ENCODE measurements at regions not wholly inside any gene's neighbourhood (a gene's known extent, or its start where the extent isn't known, plus 50 kb on each side); places are given as distances from the start of the nearest gene placed in this dataset.

DNA sequence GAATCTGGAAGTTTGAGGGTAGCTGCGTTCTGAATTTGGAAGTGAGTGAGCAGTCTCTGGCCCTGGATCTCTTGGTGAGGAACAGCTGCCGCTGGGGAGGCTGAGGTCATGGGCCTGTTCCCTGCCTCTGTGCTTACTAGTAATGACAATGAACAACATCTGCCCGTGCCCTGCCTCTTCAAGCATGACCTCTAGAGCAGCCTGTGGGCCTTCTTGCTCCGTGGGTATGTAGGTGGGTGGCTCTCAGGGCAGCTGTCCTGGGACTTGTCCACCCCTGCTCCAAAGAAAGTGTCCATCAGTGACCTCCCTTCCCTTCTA is 186.2 kb downstream of the CXCL12 start:
- DNase-seq (ENCODE audit: low read depth in 3 of 3), result no peak

DNA sequence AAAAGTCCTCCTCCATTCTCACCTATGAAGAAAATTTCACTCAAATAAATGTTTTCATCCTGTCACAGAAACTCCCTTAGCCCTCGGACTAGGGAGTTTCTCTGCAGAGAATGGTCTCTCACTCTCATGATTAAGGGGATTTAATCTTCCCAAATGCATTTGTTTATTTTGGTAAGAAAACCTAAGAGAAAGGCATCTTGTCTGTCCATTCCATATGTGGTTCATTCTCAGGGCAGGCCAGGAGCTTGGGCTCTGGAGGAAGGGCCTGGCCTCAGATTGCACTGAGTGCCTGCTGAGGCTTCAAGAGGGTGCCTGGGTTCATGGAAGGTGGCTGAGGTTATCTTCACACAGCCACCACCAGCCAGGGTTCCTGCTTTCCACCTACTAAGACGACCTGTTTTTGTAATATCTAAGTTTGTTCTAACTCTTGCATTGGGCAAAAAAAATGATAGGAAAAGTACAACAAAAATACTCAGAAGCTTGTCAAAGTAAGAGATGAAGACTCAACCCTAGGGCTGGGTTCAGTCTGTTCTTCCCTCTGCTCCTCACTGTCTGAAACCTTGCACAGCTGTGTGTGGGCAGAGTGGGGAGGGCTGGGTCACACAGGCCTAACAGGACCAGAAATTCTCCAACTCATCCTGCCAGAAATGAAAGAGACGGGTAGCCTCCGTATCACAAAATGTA is 186.7 kb downstream of the CXCL12 start:
- no peak for DNase-seq (ENCODE audit: low read depth in 3 of 3)

DNA sequence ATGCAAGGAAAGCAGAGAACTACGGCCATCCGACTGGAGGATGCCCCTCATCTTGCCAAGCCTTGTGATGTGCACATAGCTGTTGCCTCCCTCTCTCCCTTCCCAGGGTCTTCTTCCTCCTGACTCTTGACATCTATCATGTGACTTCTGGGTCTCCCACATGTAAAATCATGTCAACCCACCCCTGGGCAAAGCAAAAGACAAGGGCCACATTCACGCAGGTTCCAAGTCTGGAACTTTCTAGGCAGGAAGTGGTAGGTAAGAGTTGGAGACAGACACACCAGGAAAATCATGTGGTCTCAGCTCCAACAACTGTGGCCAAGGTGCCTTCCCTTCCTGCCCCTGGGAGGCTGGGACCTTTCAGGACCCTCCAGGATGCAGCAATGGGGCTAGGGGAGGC is 187.3 kb downstream of the CXCL12 start:
- no peak for DNase-seq (ENCODE audit: low read depth in 3 of 3)

DNA sequence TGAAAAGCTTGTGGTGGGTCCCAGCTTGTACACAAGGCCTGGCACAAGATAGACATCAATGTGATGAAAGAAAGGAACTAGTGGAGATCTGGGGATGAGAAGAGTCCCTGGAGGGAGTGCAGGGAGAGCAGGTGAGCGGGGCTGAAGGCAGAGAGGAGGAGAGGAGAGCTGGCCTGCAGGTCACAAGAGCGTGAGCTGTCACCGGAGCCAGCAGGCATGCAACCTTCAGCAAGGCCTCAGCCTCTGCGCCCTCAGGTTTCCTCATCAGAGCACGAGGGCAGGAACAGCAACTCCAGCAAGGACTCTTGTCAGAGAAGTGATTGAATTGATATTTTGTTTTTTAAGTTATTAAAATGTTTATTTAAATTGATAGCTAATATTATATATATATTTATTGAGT is 188.6 kb downstream of the CXCL12 start:
- no peak for DNase-seq (ENCODE audit: low read depth in 3 of 3)

DNA sequence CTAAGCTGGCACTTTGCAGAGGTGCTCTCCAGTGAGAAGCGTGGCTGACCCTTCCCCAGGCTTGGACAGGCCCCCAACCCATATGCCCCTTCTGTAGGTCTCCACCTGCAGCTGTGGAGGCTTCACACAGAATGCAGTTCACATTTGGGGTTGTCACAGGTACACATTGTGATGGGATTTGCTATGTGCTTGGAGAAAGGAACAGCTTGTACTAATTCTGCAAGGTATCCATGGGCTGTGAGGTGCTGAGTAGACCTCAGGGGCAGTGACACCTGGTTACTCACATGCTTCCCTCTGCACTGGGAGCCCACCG is 188.9 kb downstream of the CXCL12 start:
- DNase-seq (ENCODE audit: low read depth in 3 of 3), result no peak

DNA sequence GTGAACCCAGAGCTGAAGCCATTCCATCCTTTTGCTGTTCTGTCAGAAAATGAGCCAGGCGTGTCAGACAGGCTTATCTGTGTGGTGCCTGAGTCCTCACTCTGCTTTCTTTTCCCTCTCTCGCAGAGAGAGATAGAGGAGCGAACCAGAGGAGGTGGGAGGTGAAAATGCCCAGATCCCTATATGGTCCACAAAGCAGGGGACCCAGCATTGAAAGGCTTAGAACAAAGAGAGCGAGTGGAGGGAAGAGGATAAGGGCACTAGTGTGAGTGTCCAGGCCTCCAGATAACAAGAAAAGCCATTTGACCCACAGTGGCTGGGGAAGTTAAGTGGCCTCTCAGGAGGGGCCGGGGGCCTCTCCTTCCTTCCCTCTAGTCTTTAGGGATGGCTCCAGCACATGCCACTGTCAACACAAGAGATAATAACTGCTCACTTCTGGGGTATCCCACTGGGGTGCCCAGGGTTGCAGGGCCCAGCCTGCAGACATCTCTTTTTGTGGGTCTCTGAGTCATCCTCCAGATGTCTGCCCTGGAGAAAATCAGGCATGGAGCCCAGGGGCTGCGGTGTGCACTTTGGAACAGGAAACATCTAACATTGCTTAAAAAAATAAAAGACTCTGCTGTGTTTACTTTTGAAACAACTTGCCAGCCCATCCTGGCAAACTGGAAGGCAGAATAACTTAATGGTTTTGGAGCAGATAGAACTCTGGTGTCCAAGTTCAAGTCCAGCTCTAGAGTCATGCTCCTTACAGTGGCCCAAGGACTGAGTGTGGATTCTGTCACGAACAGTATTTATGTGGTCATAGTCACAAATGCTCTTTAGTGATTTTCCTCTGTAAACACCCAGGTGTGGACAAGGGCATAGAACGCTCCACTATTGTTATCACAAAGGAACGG is 189.5 kb downstream of the CXCL12 start:
- no peak for DNase-seq (ENCODE audit: low read depth in 3 of 3)

DNA sequence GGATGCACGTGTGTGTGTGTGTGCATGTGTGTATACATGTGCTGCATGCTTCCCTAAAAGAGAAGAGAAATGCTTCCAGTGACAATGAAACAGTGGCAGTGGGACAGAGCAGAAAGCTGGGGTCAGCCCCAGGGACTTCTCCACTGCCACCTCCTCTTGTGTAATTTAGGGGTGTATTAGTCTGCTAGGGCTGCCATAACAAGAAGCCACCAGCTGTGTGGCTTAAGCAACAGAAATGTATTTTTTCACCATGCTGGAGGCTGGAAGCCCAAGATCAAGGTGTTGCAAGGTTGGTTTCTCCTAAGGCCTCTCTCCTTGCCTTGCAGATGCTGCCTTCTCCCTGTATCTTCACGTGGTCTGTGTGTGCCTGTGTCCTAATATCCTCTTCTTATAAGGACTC is 190.5 kb downstream of the CXCL12 start:
- DNase-seq (ENCODE audit: low read depth in 3 of 3), result no peak

DNA sequence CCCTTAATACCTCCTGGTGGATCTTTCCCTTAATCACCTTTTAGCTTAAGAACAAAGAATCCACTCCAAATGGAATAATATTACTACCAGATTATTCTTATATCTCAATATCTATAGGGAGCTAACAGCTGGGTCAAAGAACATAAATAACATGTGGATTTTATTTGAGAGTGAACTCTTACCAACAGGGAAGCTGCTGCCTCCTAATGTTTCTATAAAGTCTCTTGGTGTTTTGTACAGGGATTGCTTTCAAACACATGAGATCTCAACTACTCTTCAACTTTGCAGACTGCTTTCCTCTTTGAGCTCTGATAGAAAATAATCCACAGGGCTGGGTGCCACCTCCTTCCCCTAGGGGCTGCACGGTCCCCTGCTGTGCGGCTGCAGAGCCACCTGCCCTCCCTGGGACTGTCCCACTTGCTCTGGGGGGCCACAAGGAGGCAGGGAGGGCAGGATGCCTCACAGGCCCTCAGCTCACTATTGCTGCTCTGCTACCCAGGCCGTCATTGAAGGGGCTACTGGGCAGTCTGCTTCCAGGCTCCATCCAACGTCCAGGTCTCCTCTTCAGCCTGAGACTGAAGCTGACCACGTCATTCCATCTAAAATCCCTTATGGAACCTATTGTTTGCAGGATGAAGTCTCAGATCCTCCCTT is 191.2 kb downstream of the CXCL12 start:
- no peak for DNase-seq (ENCODE audit: low read depth in 3 of 3)

DNA sequence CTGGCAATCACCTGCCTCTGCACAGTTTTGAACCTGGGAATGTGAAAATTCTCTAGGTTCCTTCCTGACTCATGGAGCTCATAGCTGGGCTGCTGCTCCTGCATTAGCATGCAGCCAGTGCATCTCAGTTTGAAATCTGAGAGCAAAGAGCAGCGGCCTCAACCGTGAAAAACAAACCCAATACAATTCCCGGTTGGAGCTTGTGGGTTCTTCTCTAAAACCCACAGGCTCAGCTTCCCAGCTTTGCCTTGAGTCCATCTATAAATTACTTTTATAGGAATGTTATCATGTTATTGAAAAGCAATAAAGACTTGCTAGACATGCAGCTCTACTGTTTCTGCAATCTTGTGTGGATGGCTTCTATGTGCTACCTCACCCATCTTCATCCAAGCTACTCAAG is 191.7 kb downstream of the CXCL12 start:
- DNase-seq (ENCODE audit: low read depth in 3 of 3), result no peak

DNA sequence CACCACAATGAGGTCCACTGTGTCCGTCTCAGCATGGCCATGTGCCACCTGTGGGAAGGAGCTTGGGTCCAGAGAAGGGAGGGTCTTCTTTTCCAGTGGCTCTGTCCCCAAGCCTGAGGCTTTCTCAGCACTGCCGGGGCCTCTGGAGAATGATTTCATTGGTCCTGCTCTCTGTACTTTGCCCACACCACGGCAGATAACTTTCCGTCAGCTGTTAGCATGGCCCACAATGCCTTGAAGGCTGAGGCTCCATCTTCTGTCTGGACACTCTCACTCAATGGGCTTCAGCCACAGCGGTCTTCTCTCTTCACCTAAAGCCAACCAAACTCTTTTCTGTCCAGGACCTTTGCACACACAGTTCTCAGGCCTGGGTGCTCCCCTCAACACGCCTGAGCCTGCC is 192.5 kb downstream of the CXCL12 start:
- no peak for DNase-seq (ENCODE audit: low read depth in 3 of 3)

DNA sequence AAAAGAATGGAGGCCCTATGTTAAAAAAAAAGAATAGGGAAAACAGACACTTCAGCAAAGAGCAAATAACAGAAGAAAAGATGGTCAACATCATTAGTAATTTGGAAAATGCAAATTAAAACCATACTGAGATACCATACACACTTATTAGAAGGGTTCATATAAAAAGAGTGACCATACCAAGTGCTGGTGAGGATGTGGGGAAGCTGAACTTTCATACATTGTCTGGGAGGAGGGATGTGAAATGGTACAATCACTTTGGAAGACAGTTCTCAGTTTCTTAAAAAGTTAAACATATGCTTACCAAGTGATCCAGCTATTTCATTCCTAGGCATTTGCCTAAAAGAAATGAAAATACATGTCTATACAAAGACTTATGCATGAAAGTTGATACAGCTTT is 194.4 kb downstream of the CXCL12 start:
- no peak for DNase-seq (ENCODE audit: low read depth in 3 of 3)

DNA sequence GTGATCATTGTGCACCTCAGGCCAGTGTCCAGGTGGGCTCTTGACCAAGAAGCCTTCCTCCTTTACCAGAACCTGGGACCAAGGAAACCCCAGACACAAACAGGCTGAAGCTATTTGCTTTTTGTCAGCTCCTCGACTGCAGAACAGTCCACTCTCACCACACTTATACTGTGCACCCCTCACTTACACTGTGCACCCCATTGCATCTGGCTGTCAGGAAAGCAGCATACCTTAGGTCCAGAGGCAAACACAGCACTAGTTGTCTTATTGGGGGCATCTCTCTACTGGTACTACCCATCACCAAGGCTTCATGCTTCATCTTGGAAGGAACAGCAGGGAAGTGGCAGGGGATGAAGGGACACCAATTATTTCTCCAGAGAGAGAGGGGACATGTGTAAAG is 198.1 kb downstream of the CXCL12 start:
- no peak for DNase-seq (ENCODE audit: low read depth in 3 of 3)

DNA sequence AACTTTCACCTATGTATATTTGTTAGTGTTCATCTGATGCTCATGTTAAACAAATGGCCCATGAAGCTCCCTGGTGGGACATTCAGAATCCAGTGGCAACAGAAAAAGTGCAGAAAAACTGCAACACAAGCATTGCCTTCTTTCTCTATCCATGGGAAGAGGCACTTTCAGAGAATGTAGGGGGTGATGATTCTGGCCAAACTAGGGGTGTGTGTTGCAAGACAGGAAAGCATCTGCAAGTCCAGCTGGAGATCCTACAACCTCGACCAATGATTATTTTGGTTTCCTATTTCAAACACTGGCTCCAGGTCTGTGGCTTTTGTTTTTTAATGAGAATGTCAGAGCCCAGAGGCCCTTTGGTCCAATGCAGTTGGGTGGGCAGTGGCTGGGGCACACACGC is 198.7 kb downstream of the CXCL12 start:
- no peak for DNase-seq (ENCODE audit: low read depth in 3 of 3)

DNA sequence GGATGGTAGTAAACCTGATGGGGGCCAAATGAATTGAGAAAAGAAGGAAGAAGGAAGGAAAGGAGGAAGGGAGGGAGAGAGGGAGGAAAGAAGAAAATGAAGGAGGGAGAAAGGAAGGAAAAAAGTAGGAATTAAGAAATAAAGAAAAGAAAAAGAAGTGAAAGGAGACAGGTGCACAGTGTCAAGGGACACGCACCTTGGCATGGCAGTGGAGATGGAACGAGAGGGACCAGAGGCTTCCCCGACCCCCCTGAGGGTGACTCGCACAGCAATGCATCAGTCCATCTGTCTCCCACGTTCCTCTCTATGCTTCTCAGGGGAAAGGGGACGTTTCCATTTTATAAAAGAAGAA is 199.6 kb downstream of the CXCL12 start:
- DNase-seq (ENCODE audit: low read depth in 3 of 3), result no peak

DNA sequence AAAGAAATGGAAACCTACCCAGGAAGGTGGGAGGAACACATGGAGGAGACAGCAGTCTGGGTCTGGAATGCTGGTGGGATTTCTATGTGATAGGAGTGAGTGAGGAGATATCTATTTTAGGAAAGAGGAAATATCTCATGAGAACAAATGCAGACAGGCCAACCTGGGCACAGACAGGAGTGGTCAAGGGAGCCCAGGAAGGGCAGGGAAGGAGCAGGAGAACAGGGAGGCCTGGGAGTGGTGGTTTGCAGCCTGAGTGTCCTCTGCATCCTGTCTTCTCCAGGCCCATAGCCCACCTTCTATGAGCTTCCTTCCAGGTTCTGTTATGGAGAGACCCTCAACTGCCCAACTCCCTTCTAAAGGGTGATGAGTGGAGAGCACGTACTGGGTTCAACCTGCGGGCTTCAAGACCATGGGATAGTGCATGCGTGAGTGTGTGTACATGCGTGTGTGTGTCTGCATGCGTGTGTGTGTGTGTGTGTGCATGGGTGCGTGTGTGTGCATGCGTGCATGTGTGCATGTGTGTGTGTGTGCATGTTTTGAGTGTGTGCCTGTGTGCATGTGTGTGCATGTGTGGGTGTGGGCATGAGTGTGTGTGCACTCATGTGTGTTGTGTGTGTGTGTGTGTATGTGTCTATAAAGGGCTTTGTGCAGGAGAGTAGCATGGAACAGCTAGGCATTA is 200.1 kb downstream of the CXCL12 start:
- DNase-seq (ENCODE audit: low read depth in 3 of 3), result no peak

DNA sequence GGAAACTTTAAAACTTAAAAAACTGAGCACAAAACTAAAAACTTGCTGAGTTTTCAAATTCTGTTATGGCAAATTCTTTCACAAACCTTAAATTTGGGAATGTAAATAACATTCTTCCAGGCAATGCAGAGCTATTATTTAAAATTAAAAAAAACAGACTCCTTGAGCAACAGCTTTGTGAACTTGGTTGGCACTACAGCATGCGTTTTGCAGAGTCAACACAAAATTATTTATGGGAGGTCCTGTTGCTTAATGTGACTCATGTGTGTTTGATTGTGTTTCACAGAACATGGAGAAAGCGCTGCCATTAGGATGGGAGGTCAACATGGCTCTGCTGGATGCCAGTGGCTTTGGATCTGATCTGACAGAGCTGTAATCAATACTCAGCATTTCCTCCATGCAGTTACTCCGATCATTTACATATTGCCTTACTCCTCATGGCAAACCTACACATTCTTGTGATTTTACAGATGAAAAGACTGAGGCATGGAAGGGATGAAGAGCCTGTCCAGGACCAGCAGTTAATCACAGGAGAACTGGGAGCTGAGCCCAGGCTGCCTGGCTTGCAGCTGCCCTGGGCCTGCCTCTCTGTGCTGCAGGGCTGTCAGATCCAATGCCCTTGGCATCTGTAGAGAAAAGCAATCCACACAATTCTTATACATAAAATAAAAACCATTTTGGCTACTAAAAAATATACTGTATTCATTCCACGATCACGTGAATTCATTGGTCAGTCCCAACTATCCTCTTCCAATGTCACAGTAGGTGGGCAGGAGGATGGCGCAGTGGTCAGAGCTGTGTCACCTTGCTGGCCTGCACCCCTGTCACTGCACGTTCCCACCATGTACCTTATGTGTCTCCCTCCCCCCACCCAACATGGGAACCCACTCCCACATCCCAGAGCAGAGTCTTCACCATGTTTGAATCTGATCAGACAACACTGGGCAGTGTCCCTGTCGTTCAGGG is 200.9 kb downstream of the CXCL12 start:
- DNase-seq (ENCODE audit: low read depth in 3 of 3), result no peak

DNA sequence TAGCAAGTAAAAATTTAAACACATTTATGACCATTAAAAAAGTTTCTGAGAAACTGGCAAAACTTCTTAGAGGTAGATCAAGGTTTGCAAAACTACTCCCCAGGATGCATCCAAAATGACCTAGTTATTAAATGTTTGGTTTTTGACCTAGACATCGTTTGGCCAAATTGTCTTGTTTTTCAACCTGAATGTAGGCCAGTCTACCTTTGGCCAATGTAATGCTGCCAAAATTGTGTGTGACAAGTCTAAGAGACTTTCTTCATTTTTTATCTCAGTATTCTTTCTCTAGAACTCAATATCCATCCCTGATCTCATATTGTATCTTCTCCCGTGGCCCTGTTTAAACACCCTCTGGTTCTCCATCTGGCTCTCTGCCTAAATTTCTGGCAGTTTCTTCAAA is 202.0 kb downstream of the CXCL12 start:
- no peak for DNase-seq (ENCODE audit: low read depth in 3 of 3)

DNA sequence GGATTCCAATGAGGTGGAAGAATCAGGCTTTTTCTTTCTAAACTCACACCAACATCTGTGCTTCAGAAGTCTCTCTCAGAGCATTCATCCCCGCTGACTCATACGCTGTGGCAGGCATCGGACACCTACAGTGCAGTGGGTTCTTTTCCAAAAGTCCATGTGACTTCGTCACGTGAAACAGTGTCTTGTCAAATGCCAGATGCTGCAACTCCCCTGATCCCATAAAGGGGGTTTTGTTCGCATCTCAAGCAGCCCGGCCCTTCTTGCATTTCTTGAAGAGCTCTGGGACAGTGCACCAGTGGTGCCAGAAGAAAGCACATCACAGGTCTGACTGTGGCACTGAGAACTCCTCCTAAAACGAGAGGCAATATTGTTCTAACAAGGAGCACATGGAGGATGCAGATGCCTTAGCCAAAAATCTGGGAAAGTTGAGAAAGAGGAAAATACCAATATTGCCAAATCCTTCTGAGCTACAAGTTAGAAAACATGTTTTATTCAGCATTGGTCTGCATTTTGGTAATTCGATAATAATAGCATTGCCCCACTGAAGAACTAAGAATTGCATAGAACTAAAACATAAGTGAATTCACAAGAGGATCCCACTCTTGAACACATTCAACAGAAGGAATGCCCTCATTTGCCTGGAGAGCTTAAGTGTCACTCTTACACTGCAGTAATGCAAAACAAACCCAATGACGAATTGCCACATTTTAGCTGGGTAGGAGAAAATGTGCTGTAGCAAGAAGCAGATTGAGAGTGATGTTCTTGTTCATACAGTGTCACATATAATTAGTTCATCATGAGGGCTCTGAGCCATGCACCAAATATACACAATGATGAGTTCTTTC is 204.4 kb downstream of the CXCL12 start:
- no peak for DNase-seq (ENCODE audit: low read depth in 3 of 3)

DNA sequence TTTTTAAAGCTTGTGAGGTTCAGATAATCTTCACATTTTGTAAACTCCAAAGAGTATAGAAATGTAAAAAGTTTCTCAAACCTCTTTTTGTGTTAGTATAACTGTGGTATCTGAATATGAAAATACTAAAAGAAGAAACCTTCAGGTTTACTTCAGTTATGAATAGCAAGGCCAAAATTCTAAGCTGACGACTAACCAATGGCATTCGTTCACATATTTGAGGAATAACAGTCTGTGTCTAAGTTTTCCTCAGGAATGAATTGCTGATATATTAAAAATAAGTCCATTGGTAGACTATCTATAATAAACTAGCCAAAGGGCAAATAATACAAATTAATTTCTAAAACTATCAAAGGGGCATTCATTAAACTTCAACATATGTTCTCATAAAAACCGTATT is 206.0 kb downstream of the CXCL12 start:
- no peak for DNase-seq (ENCODE audit: low read depth in 3 of 3)

DNA sequence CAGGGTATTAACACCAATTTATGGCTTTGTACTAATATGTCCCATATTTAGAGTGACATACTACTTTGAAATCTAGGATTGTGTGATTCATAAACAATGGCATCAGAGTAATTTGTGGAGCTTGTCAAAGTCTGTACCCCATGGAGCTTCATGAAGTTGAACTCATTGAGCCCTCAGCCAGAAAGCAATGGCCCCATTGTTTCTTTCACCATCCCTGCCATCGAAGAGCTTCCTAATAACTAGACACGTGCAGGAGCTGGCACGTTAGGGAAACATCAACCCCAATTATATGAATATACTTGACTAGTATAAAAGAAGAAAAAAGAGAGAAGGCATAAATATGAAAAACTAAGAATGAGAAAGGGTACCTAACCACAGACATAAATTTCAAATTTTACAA is 206.6 kb downstream of the CXCL12 start:
- no peak for DNase-seq (ENCODE audit: low read depth in 3 of 3)

DNA sequence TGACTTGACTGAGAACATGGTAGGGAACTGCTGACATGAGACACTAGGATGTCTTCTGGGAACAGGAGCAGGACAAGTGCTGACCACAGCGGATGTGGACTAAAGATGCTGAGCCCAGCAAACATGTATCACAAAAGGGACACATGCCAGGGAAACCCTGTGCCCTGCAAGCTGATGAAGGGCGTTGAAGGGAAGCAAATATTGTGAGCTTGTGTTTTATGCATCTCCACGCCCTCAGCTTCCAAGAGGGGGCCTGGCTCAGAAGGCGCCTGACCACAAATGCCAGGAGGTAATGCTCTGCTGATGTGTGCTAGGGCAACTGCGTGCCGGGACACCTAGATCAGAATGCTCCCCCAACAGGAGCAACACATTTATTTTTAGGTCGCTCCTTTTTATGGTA is 207.3 kb downstream of the CXCL12 start:
- no peak for DNase-seq (ENCODE audit: low read depth in 3 of 3)

Measured in stimulated activated CD4-positive, alpha-beta T cell treated with anti-CD3 and anti-CD28 coated beads, TNF-alpha, amount 100 ng/mL, for 48 hours (primary cell).